NB4 (cell line): ENCODE measurements at regions not wholly inside any gene's neighbourhood (a gene's known extent, or its start where the extent isn't known, plus 50 kb on each side); places are given as distances from the start of the nearest gene placed in this dataset.

Experiments used
- MYC ChIP-seq: IDR thresholded peaks from 2 replicates; pipeline ENCODE4 v1.6.1; 2011; ENCODE audit warnings: low read depth, low read length
- POLR2A ChIP-seq: IDR thresholded peaks from 2 replicates; pipeline ENCODE4 v1.6.1; 2011; ENCODE audit warnings: mild to moderate bottlenecking; ENCODE audit not compliant: insufficient read length; ENCODE audit errors: extremely low read depth
- TF ChIP-seq, protein P1 (sequence below): IDR thresholded peaks from one replicate; pipeline ENCODE4 v1.5.1; 2012; ENCODE audit warnings: low read depth, low read length

DNA sequence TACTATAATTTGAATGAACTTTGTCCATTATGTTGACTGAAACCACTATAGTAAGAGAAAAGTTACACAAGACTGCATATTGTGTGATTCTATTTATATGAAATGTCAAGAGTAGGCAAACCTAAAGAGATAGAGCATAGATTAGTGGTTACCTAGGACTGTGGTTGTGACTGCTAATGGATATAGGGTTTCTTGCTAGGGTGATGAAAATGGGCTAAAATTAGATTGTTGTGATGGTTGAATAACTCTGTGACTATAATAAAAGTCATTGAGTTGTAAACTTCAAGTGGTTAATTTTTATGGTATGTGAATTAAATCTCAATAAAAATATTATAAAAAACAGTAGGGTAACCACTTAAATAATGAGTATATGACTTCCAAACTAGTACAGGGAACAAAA lies 142.9 kb upstream of the AHR start:
- TF ChIP-seq, protein P1, sequence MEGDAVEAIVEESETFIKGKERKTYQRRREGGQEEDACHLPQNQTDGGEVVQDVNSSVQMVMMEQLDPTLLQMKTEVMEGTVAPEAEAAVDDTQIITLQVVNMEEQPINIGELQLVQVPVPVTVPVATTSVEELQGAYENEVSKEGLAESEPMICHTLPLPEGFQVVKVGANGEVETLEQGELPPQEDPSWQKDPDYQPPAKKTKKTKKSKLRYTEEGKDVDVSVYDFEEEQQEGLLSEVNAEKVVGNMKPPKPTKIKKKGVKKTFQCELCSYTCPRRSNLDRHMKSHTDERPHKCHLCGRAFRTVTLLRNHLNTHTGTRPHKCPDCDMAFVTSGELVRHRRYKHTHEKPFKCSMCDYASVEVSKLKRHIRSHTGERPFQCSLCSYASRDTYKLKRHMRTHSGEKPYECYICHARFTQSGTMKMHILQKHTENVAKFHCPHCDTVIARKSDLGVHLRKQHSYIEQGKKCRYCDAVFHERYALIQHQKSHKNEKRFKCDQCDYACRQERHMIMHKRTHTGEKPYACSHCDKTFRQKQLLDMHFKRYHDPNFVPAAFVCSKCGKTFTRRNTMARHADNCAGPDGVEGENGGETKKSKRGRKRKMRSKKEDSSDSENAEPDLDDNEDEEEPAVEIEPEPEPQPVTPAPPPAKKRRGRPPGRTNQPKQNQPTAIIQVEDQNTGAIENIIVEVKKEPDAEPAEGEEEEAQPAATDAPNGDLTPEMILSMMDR, result no peak
- TF ChIP-seq MYC (no peak), POLR2A (no peak)
